ENCODE measurements at regions not wholly inside any gene's neighbourhood (a gene's known extent, or its start where the extent isn't known, plus 50 kb on each side); places are given as distances from the start of the nearest gene placed in this dataset.

DNA sequence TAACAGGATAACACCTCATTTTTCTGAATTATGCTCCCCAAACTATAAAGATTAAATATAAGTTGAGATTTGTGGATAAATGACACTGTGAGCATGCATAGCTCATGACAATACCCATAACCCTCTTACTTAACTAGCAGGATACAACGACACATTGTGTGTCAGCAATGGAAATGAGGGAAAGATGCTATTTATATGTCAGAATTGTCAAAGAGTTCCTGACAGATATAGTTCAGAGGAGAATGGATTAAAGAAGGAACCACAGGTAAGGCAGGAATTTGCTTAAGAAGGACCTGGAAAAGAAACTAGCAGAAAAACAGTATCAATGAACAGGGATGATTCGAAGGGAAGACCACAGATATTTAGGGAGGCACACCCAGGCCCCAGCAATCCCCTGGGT lies 591.0 kb downstream of the DHX35 start:
- H3K9me3 Mint-ChIP-seq = no peaks in the 10 kb centered on the region
- no peaks in the 10 kb centered on the region for H3K27me3 ChIP-seq (ENCODE audit: insufficient read depth)
- H3F3A ChIP-seq (replicated peaks; ENCODE audit: low read depth) = no peaks in the 10 kb centered on the region
- no peaks in the 10 kb centered on the region for H3K9me2 ChIP-seq (ENCODE audit: insufficient read depth)
- H3K36me3 ChIP-seq (ENCODE audit: insufficient read depth) = no peaks in the 10 kb centered on the region
- H3K4me2 ChIP-seq = no peak overlapping the region
- no peaks in the 10 kb centered on the region for H3K27me3 Mint-ChIP-seq (ENCODE audit: insufficient read depth, low read depth, poor library complexity)
- no peaks in the 10 kb centered on the region for H3K4me1 ChIP-seq (ENCODE audit: insufficient read depth)
- H3K27ac ChIP-seq (ENCODE audit: low read depth) = no peak overlapping the region
- DNase-seq (ENCODE audit: low spot score) (no peak), ATAC-seq (no peak)
- H4K20me1 ChIP-seq (replicated peaks; ENCODE audit: insufficient read depth) = no peaks in the 10 kb centered on the region
- no peak overlapping the region for H3K4me3 ChIP-seq
- H3K4me1 Mint-ChIP-seq = peaks cover under 1% of the 10 kb centered on the region; the same call in 1 of the 3 replicates
- TF ChIP-seq NANOG (IDR thresholded peaks at IDR 0.05; ENCODE audit: borderline replicate concordance) (no peak), POLR2AphosphoS5 (IDR thresholded peaks at IDR 0.05; ENCODE audit: low read depth) (no peak), JUNB (IDR thresholded peaks at IDR 0.05; ENCODE audit: unreplicated experiment) (no peak), EZH2 (IDR thresholded peaks at IDR 0.05; ENCODE audit: low read depth, unreplicated experiment) (no peak), ZNF331 (CRISPR knock-in tag; IDR thresholded peaks at IDR 0.05; ENCODE audit: low read depth) (no peak), STAT1 (IDR thresholded peaks at IDR 0.05; ENCODE audit: unreplicated experiment) (no peak), EZH2phosphoT487 (IDR thresholded peaks at IDR 0.05; ENCODE audit: unreplicated experiment) (no peak), ZNF114 (CRISPR knock-in tag; IDR thresholded peaks at IDR 0.05) (no peak), CREB1 (CRISPR knock-in tag; IDR thresholded peaks at IDR 0.05; ENCODE audit: low read depth) (no peak)
- TF ChIP-seq, protein P1, sequence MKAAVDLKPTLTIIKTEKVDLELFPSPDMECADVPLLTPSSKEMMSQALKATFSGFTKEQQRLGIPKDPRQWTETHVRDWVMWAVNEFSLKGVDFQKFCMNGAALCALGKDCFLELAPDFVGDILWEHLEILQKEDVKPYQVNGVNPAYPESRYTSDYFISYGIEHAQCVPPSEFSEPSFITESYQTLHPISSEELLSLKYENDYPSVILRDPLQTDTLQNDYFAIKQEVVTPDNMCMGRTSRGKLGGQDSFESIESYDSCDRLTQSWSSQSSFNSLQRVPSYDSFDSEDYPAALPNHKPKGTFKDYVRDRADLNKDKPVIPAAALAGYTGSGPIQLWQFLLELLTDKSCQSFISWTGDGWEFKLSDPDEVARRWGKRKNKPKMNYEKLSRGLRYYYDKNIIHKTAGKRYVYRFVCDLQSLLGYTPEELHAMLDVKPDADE (IDR thresholded peaks at IDR 0.05) = no peak
- TF ChIP-seq, protein P2, sequence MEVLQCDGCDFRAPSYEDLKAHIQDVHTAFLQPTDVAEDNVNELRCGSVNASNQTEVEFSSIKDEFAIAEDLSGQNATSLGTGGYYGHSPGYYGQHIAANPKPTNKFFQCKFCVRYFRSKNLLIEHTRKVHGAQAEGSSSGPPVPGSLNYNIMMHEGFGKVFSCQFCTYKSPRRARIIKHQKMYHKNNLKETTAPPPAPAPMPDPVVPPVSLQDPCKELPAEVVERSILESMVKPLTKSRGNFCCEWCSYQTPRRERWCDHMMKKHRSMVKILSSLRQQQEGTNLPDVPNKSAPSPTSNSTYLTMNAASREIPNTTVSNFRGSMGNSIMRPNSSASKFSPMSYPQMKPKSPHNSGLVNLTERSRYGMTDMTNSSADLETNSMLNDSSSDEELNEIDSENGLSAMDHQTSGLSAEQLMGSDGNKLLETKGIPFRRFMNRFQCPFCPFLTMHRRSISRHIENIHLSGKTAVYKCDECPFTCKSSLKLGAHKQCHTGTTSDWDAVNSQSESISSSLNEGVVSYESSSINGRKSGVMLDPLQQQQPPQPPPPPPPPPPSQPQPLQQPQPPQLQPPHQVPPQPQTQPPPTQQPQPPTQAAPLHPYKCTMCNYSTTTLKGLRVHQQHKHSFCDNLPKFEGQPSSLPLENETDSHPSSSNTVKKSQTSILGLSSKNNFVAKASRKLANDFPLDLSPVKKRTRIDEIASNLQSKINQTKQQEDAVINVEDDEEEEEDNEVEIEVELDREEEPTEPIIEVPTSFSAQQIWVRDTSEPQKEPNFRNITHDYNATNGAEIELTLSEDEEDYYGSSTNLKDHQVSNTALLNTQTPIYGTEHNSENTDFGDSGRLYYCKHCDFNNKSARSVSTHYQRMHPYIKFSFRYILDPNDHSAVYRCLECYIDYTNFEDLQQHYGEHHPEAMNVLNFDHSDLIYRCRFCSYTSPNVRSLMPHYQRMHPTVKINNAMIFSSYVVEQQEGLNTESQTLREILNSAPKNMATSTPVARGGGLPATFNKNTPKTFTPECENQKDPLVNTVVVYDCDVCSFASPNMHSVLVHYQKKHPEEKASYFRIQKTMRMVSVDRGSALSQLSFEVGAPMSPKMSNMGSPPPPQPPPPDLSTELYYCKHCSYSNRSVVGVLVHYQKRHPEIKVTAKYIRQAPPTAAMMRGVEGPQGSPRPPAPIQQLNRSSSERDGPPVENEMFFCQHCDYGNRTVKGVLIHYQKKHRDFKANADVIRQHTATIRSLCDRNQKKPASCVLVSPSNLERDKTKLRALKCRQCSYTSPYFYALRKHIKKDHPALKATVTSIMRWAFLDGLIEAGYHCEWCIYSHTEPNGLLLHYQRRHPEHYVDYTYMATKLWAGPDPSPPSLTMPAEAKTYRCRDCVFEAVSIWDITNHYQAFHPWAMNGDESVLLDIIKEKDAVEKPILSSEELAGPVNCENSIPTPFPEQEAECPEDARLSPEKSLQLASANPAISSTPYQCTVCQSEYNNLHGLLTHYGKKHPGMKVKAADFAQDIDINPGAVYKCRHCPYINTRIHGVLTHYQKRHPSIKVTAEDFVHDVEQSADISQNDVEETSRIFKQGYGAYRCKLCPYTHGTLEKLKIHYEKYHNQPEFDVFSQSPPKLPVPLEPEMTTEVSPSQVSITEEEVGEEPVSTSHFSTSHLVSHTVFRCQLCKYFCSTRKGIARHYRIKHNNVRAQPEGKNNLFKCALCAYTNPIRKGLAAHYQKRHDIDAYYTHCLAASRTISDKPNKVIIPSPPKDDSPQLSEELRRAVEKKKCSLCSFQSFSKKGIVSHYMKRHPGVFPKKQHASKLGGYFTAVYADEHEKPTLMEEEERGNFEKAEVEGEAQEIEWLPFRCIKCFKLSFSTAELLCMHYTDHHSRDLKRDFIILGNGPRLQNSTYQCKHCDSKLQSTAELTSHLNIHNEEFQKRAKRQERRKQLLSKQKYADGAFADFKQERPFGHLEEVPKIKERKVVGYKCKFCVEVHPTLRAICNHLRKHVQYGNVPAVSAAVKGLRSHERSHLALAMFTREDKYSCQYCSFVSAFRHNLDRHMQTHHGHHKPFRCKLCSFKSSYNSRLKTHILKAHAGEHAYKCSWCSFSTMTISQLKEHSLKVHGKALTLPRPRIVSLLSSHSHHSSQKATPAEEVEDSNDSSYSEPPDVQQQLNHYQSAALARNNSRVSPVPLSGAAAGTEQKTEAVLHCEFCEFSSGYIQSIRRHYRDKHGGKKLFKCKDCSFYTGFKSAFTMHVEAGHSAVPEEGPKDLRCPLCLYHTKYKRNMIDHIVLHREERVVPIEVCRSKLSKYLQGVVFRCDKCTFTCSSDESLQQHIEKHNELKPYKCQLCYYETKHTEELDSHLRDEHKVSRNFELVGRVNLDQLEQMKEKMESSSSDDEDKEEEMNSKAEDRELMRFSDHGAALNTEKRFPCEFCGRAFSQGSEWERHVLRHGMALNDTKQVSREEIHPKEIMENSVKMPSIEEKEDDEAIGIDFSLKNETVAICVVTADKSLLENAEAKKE (CRISPR knock-in tag; IDR thresholded peaks at IDR 0.05) = no peak
- TF ChIP-seq, protein P3, sequence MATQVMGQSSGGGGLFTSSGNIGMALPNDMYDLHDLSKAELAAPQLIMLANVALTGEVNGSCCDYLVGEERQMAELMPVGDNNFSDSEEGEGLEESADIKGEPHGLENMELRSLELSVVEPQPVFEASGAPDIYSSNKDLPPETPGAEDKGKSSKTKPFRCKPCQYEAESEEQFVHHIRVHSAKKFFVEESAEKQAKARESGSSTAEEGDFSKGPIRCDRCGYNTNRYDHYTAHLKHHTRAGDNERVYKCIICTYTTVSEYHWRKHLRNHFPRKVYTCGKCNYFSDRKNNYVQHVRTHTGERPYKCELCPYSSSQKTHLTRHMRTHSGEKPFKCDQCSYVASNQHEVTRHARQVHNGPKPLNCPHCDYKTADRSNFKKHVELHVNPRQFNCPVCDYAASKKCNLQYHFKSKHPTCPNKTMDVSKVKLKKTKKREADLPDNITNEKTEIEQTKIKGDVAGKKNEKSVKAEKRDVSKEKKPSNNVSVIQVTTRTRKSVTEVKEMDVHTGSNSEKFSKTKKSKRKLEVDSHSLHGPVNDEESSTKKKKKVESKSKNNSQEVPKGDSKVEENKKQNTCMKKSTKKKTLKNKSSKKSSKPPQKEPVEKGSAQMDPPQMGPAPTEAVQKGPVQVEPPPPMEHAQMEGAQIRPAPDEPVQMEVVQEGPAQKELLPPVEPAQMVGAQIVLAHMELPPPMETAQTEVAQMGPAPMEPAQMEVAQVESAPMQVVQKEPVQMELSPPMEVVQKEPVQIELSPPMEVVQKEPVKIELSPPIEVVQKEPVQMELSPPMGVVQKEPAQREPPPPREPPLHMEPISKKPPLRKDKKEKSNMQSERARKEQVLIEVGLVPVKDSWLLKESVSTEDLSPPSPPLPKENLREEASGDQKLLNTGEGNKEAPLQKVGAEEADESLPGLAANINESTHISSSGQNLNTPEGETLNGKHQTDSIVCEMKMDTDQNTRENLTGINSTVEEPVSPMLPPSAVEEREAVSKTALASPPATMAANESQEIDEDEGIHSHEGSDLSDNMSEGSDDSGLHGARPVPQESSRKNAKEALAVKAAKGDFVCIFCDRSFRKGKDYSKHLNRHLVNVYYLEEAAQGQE (IDR thresholded peaks at IDR 0.05; ENCODE audit: unreplicated experiment) = no peak
- TF ChIP-seq, protein P4, sequence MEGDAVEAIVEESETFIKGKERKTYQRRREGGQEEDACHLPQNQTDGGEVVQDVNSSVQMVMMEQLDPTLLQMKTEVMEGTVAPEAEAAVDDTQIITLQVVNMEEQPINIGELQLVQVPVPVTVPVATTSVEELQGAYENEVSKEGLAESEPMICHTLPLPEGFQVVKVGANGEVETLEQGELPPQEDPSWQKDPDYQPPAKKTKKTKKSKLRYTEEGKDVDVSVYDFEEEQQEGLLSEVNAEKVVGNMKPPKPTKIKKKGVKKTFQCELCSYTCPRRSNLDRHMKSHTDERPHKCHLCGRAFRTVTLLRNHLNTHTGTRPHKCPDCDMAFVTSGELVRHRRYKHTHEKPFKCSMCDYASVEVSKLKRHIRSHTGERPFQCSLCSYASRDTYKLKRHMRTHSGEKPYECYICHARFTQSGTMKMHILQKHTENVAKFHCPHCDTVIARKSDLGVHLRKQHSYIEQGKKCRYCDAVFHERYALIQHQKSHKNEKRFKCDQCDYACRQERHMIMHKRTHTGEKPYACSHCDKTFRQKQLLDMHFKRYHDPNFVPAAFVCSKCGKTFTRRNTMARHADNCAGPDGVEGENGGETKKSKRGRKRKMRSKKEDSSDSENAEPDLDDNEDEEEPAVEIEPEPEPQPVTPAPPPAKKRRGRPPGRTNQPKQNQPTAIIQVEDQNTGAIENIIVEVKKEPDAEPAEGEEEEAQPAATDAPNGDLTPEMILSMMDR (conservative IDR thresholded peaks at IDR 0.05; ENCODE audit: low read depth in 2 of 2) = no peak
- H3K36me3 Mint-ChIP-seq (ENCODE audit: low read depth) = no peaks in the 10 kb centered on the region
- H3K27ac Mint-ChIP-seq = no peak overlapping the region
- no peak overlapping the region for H3K4me3 Mint-ChIP-seq
- no peaks in the 10 kb centered on the region for H3K79me2 ChIP-seq (replicated peaks; ENCODE audit: insufficient read depth)
- no peak overlapping the region for H2AFZ ChIP-seq
